GM18870 (cell line): ENCODE measurements at regions not wholly inside any gene's neighbourhood (a gene's known extent, or its start where the extent isn't known, plus 50 kb on each side); places are given as distances from the start of the nearest gene placed in this dataset.

ENCODE experiments used
- ATAC-seq: cut with Tn5 transposase; IDR thresholded peaks from one replicate; pipeline ENCODE4 v1.9.1; 2021; ENCODE audit warnings: moderate library complexity; ENCODE audit not compliant: unreplicated experiment

- no peak for ATAC-seq
Observed at GRCh38 chr10:90443342-90443741, 414.5 kb downstream of the HTR7 start.

DNA sequence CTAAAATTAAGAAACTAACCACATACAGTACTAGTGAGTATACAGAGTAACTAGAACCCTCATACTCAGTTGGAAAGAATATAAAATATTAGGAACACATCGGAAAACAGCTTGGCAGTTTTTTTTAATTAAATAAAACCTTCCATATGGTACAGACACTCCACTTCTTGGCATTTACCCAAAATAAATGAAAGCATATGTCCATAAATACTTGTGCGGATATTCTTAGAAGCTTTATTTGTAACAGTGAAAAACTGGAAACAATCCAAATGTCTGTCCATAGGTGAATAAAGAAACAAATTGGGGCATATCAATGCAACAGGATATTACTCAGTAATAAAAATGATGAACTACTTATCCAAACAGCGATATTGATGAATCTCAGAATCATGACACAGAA lies 410.0 kb downstream of the HTR7 start:
- ATAC-seq = no peak

DNA sequence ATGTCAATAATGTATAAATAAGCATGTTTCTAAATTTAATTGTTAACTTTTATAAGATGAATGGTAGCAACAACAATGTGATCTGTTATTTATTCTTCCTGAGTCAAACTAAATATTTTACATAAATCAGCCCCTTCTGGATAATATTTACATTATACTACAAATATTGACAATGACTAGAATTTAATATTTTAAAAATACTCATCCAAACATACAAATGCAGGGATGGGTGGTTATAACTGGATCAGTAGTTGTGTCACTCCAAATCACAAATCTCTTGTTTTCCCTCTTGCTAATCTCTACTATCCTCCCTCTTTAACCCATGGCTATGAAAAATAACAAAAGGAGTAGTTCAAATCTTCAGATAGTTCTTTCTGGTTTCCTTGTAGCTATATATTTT lies 407.0 kb downstream of the HTR7 start:
- no peak for ATAC-seq

DNA sequence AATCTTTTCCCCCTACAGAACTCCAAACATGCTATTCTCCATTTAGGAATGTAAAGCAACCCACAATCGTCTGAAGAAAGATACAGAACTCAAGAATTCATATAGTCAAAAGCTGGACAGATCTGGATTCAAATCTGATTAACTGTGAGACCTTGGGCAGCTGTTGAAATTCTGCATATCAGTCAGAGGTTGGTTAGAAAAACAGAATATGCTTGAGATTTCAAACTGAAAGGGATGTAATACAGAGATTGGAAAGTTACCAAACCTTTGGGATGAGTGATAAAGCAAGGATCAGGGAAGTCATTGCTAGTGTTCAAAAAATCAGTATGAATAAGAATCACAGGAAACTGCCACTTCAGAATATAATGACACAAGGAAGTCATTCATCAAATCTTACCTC lies 406.6 kb downstream of the HTR7 start:
- ATAC-seq = no peak

GRCh38 chr10:90458054-90458453 lies 399.8 kb downstream of the HTR7 start:
- ATAC-seq = no peak

DNA sequence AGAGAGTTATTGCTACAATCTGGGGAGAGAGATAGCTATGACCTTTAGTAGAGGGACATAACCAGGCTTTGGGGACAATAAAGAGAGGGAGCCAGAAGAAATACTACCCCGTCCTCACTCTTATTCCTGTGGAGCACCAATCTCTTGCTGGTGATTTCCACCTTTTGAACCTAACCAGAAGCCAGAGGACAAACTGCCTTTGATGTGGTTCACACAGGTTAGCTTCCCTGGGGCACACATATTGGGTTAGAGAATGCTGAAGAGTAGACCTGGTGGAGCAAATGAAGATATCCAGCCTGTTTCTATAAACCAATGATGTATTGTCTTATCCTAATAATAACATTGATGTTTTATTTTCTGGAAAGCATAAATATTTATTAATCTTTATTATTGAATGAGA lies 399.3 kb downstream of the HTR7 start:
- ATAC-seq = no peak

GRCh38 chr10:90461437-90462155 lies 396.2 kb downstream of the HTR7 start:
- no peak for ATAC-seq

DNA sequence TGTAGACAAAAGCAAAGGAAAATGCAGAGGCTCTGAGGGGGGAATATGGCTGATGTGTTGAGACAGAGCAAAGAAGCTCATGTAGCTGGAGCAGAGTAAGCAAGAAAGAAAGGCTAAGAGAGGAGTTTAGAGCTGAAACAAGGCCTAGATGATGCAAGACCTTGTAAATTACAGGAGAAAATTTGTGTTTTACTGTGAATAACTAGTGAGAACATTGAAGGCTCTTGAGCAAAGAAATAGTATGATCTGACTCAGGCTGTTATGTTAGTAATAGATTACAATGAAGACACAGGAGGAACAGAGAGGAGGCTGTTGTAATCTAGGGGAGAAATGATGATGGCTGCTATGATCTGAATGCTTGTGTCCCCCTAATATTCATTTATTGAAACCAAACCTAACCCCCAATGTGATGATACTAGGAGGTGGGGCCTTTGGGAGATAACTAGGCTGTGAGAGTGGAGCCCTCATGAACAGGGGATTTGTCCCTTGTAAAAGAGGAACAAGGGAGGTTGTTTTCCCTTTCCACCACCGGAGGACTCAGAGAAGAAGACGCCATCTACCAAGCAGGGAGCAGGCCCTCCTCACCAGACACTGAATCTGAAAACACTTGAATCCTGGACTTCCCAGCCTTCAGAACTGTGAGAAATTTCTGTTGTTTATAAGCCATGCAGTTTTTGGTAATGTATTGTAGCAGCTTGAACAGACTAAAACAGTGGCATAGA lies 394.9 kb downstream of the HTR7 start:
- no peak for ATAC-seq

DNA sequence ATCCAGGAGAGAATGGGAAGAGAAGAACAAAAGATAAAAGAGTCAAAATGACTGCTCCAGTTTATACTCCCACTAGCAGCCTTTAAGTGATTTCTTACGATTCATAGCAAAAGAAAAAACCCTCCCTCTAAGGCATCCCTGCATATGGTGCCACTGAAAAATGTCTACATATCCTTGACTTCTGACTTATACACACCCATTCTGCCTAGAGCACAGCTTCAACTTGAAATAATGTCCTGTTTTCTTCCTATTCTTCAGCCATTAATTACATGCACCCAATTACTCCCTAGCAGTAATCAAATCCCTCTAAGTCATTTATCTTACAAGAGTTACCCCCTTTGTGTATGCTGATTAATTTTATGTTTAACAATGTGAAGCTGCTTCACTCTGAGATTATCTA lies 393.5 kb downstream of the HTR7 start:
- no peak for ATAC-seq

DNA sequence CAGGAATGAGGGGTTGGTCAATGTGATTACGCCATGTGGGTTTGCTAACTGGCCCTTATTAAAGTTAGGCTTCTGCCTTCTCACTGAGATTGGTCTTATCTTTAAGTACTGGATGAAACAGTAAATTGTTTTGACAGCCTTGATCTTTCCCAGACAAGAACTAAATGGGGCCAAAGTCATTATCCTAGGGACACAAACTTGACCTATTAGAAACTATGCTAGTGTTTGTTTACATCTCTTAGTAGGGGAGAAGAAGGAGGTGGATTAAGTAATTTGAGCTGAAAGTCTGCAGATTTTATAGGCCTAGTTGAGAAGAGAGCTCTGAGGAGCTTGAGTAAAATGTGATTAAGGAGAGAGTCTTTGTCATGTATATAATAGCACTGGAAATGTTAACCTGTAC lies 386.9 kb downstream of the HTR7 start:
- ATAC-seq = no peak

- ATAC-seq = no peak
Observed at GRCh38 chr10:90480466-90480865, 377.4 kb downstream of the HTR7 start.

DNA sequence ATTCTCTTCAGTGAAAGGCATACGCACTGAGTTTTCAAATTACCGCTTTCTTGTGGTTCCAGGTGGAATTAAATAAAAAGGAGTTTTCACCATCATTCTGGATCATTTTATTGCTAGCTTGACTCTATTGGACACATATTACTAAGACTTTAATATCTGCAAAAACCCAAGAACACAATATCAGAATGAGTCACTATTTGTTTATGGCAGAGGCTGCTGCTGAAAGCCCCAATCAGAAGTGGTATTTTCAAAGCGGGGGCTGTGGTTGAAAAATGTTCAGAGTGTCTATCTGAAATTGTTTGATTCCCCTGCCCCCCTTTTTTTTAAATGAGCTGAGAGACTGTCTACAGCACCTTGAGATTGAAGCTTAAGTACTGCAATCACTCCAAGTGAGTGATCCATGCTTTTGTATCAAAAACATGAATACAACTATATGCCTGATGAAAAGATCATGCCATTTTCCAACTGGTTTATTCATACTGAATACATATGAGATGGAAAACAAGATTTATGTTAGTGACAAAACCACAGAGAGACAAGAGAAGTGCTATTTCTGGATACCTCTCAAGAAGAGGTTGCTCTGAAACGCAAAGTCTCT lies 376.4 kb downstream of the HTR7 start:
- ATAC-seq = no peak

- no peak for ATAC-seq
Observed at GRCh38 chr10:90484518-90484917, 373.3 kb downstream of the HTR7 start.

- no peak for ATAC-seq
Observed at GRCh38 chr10:90494183-90494582, 363.7 kb downstream of the HTR7 start.

GRCh38 chr10:90504172-90504571 lies 353.7 kb downstream of the HTR7 start:
- no peak for ATAC-seq

DNA sequence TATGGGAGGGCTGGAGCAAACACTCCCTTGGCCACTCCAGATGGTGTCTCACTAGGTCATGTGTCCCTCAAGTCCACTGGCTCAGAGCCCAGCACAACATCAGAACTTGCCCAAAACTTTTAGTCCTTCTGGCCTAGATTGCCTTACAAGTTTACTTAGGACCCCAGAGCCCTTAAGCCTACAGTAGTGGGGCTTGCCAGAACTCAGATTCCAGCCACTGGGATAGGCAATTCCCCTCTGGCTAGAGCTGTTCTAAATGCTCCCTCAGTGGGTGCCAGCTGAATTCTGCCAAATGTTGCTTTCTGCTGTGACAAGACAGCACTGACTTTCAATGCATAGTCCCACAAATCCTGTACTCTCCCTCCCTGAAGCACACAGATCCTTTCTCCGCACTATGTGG lies 331.1 kb downstream of the HTR7 start:
- no peak for ATAC-seq

- ATAC-seq = no peak
Observed at GRCh38 chr10:90530521-90530920, 327.3 kb downstream of the HTR7 start.

GRCh38 chr10:90557385-90557784 lies 300.5 kb downstream of the HTR7 start:
- ATAC-seq = no peak

DNA sequence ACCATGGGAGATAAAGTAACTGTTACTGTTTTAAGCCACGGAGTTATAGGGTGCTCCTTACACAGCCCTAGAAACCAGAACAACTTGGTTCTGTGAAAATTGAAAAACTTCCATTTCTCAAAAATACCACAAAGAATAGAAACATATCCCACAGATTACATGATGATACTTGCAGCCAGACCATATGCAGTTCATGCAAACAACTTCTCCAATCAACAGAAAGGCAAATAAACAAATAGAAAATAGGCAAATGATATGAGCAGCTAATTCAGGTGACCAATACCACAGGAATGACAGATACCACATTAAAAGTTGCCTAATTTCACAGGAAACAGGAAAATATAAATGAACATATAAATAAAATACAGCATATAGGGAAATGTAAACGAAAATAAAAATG lies 297.5 kb downstream of the HTR7 start:
- ATAC-seq = no peak

DNA sequence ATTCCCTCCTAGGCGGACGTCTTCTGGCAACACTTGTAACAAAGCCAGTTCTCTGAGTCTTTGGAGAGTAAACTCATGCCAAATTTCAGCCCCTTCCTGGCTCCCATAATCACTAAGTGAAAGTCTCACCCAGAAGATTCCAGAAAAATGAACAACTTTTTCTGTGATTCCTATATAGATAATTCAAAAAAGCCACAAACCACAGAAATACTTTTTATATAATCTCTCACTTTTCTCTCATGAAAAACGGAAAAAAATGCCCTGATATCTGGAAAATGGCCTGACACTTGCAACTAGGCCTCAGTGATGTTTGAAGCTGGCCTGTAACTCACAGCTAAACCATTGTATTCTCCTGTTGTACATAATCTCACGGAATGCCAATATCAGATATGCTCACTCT lies 296.2 kb downstream of the HTR7 start:
- ATAC-seq = no peak

GRCh38 chr10:90571481-90572258 lies 286.2 kb downstream of the HTR7 start:
- ATAC-seq = no peak

GRCh38 chr10:90575125-90575524 lies 282.7 kb downstream of the HTR7 start:
- no peak for ATAC-seq
